PC-9 (cell line): ENCODE measurements at regions not wholly inside any gene's neighbourhood (a gene's known extent, or its start where the extent isn't known, plus 50 kb on each side); places are given as distances from the start of the nearest gene placed in this dataset.

ENCODE experiments used
- EZH2 ChIP-seq: fragments of 200-600 bp; sonication (generic); IDR thresholded peaks from 2 replicates; pipeline ENCODE4 v1.8.0; 2017; ENCODE audit warnings: antibody characterized with exemption, low read depth
- TF ChIP-seq, protein P1 (sequence below): fragments of 200-600 bp; sonication (generic); conservative IDR thresholded peaks from 2 replicates; pipeline ENCODE4 v1.6.1; 2017; ENCODE audit warnings: mixed run types, antibody characterized with exemption, mild to moderate bottlenecking, moderate library complexity

DNA sequence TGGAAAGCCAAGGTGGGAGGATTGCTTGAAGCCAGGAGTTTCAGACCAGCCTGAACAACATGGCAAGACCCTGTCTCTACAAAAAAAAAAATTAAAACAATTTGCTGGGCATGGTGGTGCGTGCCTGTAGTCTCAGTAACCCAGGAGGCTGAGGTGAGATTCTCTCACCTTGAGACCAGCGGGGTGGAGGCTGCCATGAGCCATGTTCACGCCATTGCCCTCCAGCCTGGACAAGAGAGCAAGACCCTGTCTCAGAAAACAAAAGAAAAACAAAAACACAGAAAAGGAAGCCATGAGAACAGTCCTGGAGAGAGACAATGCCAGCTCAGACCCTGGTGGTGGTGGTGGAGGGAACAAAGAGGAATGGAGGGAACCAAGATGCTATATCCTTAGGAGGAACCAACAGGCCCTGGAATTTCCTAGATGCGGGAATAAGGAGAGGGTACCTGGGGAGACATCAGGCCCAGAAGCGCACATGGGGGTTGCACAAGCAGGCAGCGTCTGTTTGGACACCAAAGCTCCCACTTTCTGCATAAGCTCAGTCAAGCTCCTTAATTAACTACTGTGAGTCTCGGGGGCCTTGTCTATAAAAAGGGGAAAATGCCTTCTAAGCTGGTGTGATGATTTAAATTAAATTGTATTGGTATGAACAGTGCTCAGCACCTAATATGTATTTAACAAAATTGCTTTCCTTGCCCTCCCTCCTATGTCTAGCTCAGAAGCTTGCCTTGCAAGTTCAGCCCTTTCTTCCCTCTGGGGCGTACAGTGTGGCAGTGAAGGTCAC is 143.8 kb downstream of the CCT6B start:
- TF ChIP-seq, protein P1, sequence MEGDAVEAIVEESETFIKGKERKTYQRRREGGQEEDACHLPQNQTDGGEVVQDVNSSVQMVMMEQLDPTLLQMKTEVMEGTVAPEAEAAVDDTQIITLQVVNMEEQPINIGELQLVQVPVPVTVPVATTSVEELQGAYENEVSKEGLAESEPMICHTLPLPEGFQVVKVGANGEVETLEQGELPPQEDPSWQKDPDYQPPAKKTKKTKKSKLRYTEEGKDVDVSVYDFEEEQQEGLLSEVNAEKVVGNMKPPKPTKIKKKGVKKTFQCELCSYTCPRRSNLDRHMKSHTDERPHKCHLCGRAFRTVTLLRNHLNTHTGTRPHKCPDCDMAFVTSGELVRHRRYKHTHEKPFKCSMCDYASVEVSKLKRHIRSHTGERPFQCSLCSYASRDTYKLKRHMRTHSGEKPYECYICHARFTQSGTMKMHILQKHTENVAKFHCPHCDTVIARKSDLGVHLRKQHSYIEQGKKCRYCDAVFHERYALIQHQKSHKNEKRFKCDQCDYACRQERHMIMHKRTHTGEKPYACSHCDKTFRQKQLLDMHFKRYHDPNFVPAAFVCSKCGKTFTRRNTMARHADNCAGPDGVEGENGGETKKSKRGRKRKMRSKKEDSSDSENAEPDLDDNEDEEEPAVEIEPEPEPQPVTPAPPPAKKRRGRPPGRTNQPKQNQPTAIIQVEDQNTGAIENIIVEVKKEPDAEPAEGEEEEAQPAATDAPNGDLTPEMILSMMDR = no peak
- TF ChIP-seq EZH2 = no peak
